8988T (cell line): ENCODE measurements at regions not wholly inside any gene's neighbourhood (a gene's known extent, or its start where the extent isn't known, plus 50 kb on each side); places are given as distances from the start of the nearest gene placed in this dataset.

Experiments used
- DNase-seq: peaks from one replicate; pipeline ENCODE4 v3.0.0; 2011

- DNase-seq, result no peak
These were observed 61.8 kb upstream of the ETS2 start for GRCh38 chr21:38743772-38744529.

GRCh38 chr21:38744861-38745260 lies 60.9 kb upstream of the ETS2 start:
- DNase-seq, result no peak

GRCh38 chr21:38747810-38748209 lies 57.9 kb upstream of the ETS2 start:
- DNase-seq, result no peak

- DNase-seq, result no peak
These were observed 54.2 kb upstream of the ETS2 start for GRCh38 chr21:38751379-38752050.

GRCh38 chr21:38752051-38752505 lies 53.7 kb upstream of the ETS2 start:
- DNase-seq, result no peak

GRCh38 chr21:38753114-38753513 lies 52.6 kb upstream of the ETS2 start:
- DNase-seq, result no peak

- DNase-seq, result no peak
These were observed 52.2 kb upstream of the ETS2 start for GRCh38 chr21:38753557-38753971.
